Nephron (organoid): ENCODE measurements at regions not wholly inside any gene's neighbourhood (a gene's known extent, or its start where the extent isn't known, plus 50 kb on each side); places are given as distances from the start of the nearest gene placed in this dataset.

Experiments
- H3K27ac Mint-ChIP-seq, 3 experiments: 2 replicates each; pipeline ENCODE4 v1.8.0; 2020; ENCODE audit warnings: mixed read lengths in 3 of 3, mild to moderate bottlenecking in 2 of 3, moderate library complexity in 1 of 3
- H3K27me3 Mint-ChIP-seq: 2 replicates; pipeline ENCODE4 v1.8.0; 2021; ENCODE audit warnings: low read depth, mild to moderate bottlenecking, moderate library complexity, mixed read lengths
- H3K36me3 Mint-ChIP-seq: 2 replicates; pipeline ENCODE4 v1.8.0; 2020; ENCODE audit warnings: low read depth, mixed read lengths
- H3K4me1 Mint-ChIP-seq: 2 replicates; pipeline ENCODE4 v1.8.0; 2020; ENCODE audit warnings: mixed read lengths
- H3K4me3 Mint-ChIP-seq, 3 experiments: 2 replicates each; pipeline ENCODE4 v1.8.0; 2020; ENCODE audit warnings: mild to moderate bottlenecking in 3 of 3, mixed read lengths in 3 of 3, moderate library complexity in 2 of 3
- H3K9me3 Mint-ChIP-seq: 2 replicates; pipeline ENCODE4 v1.8.0; 2020; ENCODE audit warnings: mixed read lengths
- TF ChIP-seq, protein P1 (sequence below), 3 experiments: fragments of 200-600 bp; sonication (generic); IDR thresholded peaks; one replicate each; pipeline ENCODE4 v1.5.0; 2021; ENCODE audit warnings: antibody characterized with exemption in 3 of 3; ENCODE audit not compliant: unreplicated experiment in 3 of 3

- H3K27me3 Mint-ChIP-seq: no peaks in the 10 kb centered on the region
- H3K27ac Mint-ChIP-seq: peak overlapping the region in 2 of 3 experiments; percentile 9 to 76
- no peak overlapping the region for H3K4me3 Mint-ChIP-seq
- H3K4me1 Mint-ChIP-seq: peaks cover 71% of the 10 kb centered on the region
- no peaks in the 10 kb centered on the region for H3K9me3 Mint-ChIP-seq
- TF ChIP-seq, protein P1, sequence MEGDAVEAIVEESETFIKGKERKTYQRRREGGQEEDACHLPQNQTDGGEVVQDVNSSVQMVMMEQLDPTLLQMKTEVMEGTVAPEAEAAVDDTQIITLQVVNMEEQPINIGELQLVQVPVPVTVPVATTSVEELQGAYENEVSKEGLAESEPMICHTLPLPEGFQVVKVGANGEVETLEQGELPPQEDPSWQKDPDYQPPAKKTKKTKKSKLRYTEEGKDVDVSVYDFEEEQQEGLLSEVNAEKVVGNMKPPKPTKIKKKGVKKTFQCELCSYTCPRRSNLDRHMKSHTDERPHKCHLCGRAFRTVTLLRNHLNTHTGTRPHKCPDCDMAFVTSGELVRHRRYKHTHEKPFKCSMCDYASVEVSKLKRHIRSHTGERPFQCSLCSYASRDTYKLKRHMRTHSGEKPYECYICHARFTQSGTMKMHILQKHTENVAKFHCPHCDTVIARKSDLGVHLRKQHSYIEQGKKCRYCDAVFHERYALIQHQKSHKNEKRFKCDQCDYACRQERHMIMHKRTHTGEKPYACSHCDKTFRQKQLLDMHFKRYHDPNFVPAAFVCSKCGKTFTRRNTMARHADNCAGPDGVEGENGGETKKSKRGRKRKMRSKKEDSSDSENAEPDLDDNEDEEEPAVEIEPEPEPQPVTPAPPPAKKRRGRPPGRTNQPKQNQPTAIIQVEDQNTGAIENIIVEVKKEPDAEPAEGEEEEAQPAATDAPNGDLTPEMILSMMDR (IDR thresholded peaks at IDR 0.05; ENCODE audit: unreplicated experiment in 3 of 3): no peak
- H3K36me3 Mint-ChIP-seq: no peaks in the 10 kb centered on the region
Measured at GRCh38 chr18:46421973-46422551, 235.0 kb downstream of the LOXHD1 start.

DNA sequence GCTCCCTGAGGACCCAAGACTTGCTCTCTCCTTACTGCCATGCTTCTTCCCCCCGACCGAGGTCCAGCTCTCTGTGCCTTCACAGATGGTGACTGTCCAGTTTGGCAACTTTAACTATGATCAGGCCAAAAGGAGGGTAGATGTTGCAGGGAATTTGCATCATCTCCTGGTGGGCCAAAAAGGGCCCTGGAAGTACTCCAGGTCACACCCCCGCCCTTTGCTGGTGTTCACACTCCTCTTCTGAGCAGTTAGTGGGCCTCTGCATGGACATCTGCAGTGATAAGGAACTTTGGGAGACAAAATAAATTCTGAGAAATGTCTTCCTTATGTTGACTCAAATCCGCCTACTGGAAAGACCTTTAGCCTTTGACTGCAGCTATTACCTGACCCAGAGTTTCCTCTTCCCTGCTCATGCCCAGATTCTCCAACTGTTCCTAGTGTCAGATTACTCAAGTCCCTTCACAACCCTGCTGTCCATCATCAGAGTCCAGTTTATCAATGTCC, 234.4 kb downstream of the LOXHD1 start:
- Mint-ChIP-seq H3K27ac (peak overlapping the region in 2 of 3 experiments; percentile 9 to 76), H3K4me3 (peak overlapping the region in 1 of 3 experiments; percentile 4), H3K4me1 (peaks cover 71% of the 10 kb centered on the region), H3K27me3 (peaks cover 1% of the 10 kb centered on the region), H3K36me3 (no peaks in the 10 kb centered on the region), H3K9me3 (no peaks in the 10 kb centered on the region)
- TF ChIP-seq, protein P1 (IDR thresholded peaks at IDR 0.05; ENCODE audit: unreplicated experiment in 3 of 3): no peak

GRCh38 chr18:46423226-46423805, 233.7 kb downstream of the LOXHD1 start:
- H3K36me3 Mint-ChIP-seq: no peaks in the 10 kb centered on the region
- H3K4me1 Mint-ChIP-seq: peaks cover 70% of the 10 kb centered on the region
- no peaks in the 10 kb centered on the region for H3K9me3 Mint-ChIP-seq
- peaks cover 4% of the 10 kb centered on the region for H3K27me3 Mint-ChIP-seq
- no peak overlapping the region for H3K4me3 Mint-ChIP-seq
- TF ChIP-seq, protein P1 (IDR thresholded peaks at IDR 0.05; ENCODE audit: unreplicated experiment in 3 of 3): no peak
- H3K27ac Mint-ChIP-seq: peak overlapping the region in 1 of 3 experiments; percentile 76

- TF ChIP-seq, protein P1 (IDR thresholded peaks at IDR 0.05; ENCODE audit: unreplicated experiment in 3 of 3): no peak
Measured at GRCh38 chr18:46424898-46425297, 232.1 kb downstream of the LOXHD1 start.

DNA sequence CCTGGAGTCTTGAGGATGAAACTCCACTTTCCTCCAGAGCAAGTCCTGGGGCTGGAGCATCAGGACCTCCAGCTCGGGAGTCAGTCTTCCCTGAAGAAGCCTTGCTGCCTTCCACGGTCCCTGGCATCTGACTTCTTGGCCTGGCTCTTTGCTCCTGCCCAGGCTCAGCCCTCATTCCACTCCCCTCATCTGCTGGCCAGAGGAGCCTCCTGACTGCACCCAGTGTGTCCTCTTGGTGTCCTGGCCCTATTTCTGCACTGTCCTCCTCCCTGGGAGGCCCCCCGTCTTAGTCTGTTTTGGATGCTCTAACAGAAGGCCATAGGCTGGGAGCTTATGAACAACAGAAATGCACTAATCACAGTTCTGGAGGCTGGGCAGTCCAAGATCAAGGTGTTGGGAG, 231.5 kb downstream of the LOXHD1 start:
- H3K9me3 Mint-ChIP-seq: no peaks in the 10 kb centered on the region
- H3K4me1 Mint-ChIP-seq: peaks cover 63% of the 10 kb centered on the region
- H3K27ac Mint-ChIP-seq: no peak overlapping the region

More at GRCh38 chr18:46424898-46425297, 232.1 kb downstream of the LOXHD1 start:
- no peak overlapping the region for H3K4me3 Mint-ChIP-seq
- no peak overlapping the region for H3K27ac Mint-ChIP-seq
- no peaks in the 10 kb centered on the region for H3K9me3 Mint-ChIP-seq
- H3K4me1 Mint-ChIP-seq: peaks cover 62% of the 10 kb centered on the region
- peaks cover 4% of the 10 kb centered on the region for H3K27me3 Mint-ChIP-seq
- H3K36me3 Mint-ChIP-seq: no peaks in the 10 kb centered on the region

More for the DNA sequence above, 231.5 kb downstream of the LOXHD1 start:
- TF ChIP-seq, protein P1 (IDR thresholded peaks at IDR 0.05; ENCODE audit: unreplicated experiment in 3 of 3): no peak
- Mint-ChIP-seq H3K27me3 (peaks cover 4% of the 10 kb centered on the region), H3K36me3 (no peaks in the 10 kb centered on the region), H3K4me3 (no peak overlapping the region)
